Common myeloid progenitor, CD34-positive (primary cell): ENCODE measurements at regions not wholly inside any gene's neighbourhood (a gene's known extent, or its start where the extent isn't known, plus 50 kb on each side); places are given as distances from the start of the nearest gene placed in this dataset.

ENCODE experiments used
- CTCF ChIA-PET: fragments of 350-600 bp; sonication (Branson Sonifier 250); formaldehyde crosslinking; loops from one replicate; lab custom pipeline; 2021; ENCODE audit warnings: antibody characterized with exemption; lab: Charles Lee
- POLR2A ChIA-PET: fragments of 350-600 bp; sonication (Branson Sonifier 250); formaldehyde crosslinking; loops from one replicate; lab custom pipeline; 2021; ENCODE audit warnings: antibody characterized with exemption; lab: Charles Lee
- DNase-seq, 3 donors: peaks; one replicate each; pipeline versions ENCODE4 v3.0.0 to v3.0.0-alpha.2; 2013
- H3K27ac ChIP-seq, 2 experiments: 1 replicate in 1 of 2; 2 replicates in 1 of 2; pipeline ENCODE4 v1.7.0; 2013; ENCODE audit warnings: inconsistent platforms in 2 of 2, low read length in 2 of 2, mild to moderate bottlenecking in 2 of 2, low read depth in 1 of 2, moderate library complexity in 1 of 2; ENCODE audit not compliant: severe bottlenecking in 2 of 2, insufficient read depth in 1 of 2, poor library complexity in 1 of 2
- H3K27me3 ChIP-seq, 5 experiments: replicated peaks in 2 of 5; 1 replicate in 3 of 5; 2 replicates in 2 of 5; pipeline versions ENCODE4 v1.6.1 to v1.7.0; 2013; ENCODE audit warnings: low read length in 4 of 5, mild to moderate bottlenecking in 2 of 5, moderate library complexity in 2 of 5, inconsistent platforms in 1 of 5; ENCODE audit not compliant: insufficient read depth in 5 of 5, control insufficient read depth in 4 of 5
- H3K36me3 ChIP-seq, 4 experiments: 1 replicate in 2 of 4; 2 replicates in 2 of 4; pipeline versions ENCODE4 v1.6.1 to v1.7.0; 2013; ENCODE audit warnings: low read length in 3 of 4, control low read depth in 1 of 4, mild to moderate bottlenecking in 1 of 4; ENCODE audit not compliant: control insufficient read depth in 4 of 4, insufficient read depth in 4 of 4
- H3K4me1 ChIP-seq, 4 experiments: 1 replicate in 3 of 4; 2 replicates in 1 of 4; pipeline versions ENCODE4 v1.6.1 to v1.7.1; 2013; ENCODE audit warnings: low read length in 3 of 4, mild to moderate bottlenecking in 3 of 4, control low read depth in 1 of 4, inconsistent platforms in 1 of 4, moderate library complexity in 1 of 4; ENCODE audit not compliant: control insufficient read depth in 4 of 4, insufficient read depth in 4 of 4; ENCODE audit errors: control extremely low read depth in 1 of 4
- H3K4me3 ChIP-seq, 7 experiments: 1 replicate in 4 of 7; 2 replicates in 3 of 7; pipeline versions ENCODE4 v1.5.1 to v1.7.0; 2013; ENCODE audit warnings: mild to moderate bottlenecking in 7 of 7, low read length in 6 of 7, moderate library complexity in 6 of 7, inconsistent platforms in 2 of 7, low read depth in 2 of 7, control low read depth in 1 of 7; ENCODE audit not compliant: insufficient read depth in 4 of 7, control insufficient read depth in 1 of 7; ENCODE audit errors: extremely low read depth in 1 of 7
- H3K9me3 ChIP-seq, 5 experiments: 1 replicate in 4 of 5; 2 replicates in 1 of 5; pipeline versions ENCODE4 v1.6.1 to v1.7.1; 2013; ENCODE audit warnings: low read length in 4 of 5, mild to moderate bottlenecking in 2 of 5, inconsistent platforms in 1 of 5, low read depth in 1 of 5, moderate library complexity in 1 of 5; ENCODE audit not compliant: control insufficient read depth in 4 of 5, insufficient read depth in 2 of 5; ENCODE audit errors: control extremely low read depth in 1 of 5
- WGBS: methylation state at CpG from one replicate; pipeline ENCODE4 v1.1.5; 2013; ENCODE audit not compliant: insufficient coverage; 5-methylcytosine and 5-hydroxymethylcytosine counted together

DNA sequence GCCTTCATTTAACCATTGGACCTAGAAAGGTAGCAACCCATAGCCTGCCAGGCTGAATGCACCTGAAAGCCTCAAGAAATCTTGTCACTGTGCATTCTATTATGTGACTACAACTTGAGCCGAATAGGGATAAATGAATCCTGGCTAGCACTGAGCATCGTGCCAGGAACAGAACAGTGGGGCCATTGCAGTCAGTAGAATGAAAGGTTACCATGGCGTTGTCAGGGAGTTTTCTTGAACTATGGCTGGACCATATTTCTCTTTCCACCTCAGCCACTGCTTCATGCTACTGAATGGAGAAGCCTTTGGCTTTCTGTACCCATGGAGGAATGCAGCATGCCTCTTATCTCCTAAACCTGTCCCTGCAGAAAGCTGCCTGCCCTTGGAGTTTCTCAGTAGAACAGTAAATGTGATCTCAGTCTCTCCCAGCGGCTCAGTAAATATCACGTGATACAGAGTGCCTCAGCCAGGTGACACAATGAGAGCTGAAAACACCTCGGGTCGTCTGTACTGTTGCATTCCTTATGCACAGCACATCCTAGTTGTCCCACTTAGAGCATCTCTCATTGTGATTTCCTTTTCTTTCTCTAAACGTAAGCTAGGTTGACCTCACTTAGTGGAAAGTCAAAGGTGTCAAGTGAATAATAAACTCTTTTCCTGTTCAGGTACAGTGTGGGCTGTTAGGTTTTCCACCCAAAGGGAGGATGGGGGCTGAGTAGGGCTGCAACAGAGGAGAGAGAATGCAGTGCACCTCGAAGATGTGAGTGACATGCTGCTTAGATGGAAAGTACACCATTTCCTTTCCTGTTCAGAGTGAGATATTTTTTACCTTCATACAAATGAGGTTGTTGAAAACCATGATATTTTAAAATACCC, 115.3 kb downstream of the MACIR start:
- no peak overlapping the region for H3K27ac ChIP-seq
- H3K36me3 ChIP-seq, result no peaks in the 10 kb centered on the region
- peaks cover 0 to 2% (median 0%) of the 10 kb centered on the region in 5 experiments for H3K9me3 ChIP-seq
- CTCF ChIA-PET, result no interaction called here
- H3K4me3 ChIP-seq, result no peak overlapping the region
- POLR2A ChIA-PET, result no interaction called here
- no peaks in the 10 kb centered on the region for H3K4me1 ChIP-seq
- 92% methylated on average over 7 of the region's 9 CpGs for WGBS
- H3K27me3 ChIP-seq, result no peaks in the 10 kb centered on the region
- DNase-seq, result no peak

DNA sequence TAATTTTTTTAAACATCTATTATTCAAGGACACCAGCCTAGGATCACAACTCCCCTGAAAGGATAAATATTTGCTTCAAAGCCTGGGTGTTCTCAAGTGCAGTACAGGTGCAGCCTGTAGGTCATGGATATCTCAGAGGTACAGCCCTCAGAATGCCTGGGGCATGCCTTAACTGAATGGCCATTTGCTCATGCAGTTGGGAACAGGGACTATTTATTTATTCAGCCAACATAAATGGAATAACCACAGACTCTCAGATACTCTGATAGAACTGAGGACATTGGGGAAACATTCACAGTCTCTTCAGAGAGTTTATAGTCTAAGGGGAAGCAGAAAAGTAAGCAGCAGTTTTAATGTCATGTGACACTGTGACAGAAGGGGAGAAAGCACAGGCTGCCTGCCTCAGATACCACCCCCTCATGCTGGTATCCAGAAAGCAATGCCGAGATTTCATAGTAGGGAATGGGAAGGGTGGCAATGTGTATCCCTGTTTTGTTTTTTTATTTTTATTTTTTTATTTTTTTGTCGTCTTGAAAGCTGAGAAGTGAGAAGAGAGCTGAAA, 112.6 kb downstream of the MACIR start:
- no peaks in the 10 kb centered on the region for H3K27me3 ChIP-seq
- no peak overlapping the region for H3K27ac ChIP-seq
- CTCF ChIA-PET, result no interaction called here
- WGBS, result 100% methylated on average over 1 of the region's 2 CpGs
- DNase-seq, result no peak
- POLR2A ChIA-PET, result no interaction called here
- no peaks in the 10 kb centered on the region for H3K4me1 ChIP-seq
- H3K36me3 ChIP-seq, result no peaks in the 10 kb centered on the region
- no peak overlapping the region for H3K4me3 ChIP-seq
- H3K9me3 ChIP-seq, result peaks cover 0 to 2% (median 0%) of the 10 kb centered on the region in 5 experiments

DNA sequence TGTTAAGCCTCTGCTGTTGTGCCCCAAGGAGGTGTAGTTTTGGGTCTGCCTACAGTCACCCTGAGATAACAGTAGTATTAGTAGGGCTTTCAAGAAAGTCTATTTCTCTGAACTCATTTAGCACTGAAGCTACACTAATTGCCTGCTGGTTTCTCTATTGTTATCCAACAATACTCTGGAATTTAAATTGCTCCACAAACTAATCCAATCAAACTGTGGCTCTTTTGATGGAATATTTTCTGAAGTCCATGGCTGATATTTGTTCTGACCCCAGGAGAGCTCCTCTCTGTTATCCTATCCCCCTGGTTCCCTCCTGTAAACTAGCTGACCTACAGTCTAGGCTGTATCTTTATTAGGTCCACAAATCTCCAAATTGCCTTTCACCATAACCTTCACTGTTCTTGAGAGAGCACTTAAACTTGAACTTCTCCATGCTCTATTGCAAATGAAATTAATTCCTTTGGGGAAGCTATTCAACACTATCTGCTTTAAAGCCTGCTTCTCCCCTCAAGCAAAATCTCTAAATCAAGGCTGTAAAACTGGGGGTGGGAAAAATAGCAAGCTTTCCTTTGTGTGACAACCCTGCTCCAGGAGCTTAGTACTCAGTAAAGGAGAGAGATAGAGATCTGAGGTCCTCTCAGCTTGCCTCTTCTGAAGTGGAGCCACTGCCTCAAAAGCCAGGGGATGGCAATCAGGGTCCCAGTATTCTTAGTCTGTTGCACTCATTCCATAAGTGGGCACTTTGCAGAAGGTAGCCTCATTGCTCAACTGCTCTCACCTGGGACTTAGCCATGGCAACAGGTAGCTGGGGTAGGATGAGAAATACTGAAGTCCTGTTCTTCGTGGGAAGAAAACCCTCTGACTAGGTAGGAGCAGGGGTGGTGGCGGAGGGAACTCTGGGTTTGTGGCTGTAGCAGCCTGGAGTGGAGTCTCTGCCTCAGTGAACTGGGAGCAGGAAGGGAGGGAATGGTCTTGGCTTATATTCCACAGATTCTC, 110.9 kb downstream of the MACIR start:
- Histone ChIP-seq H3K36me3 (no peaks in the 10 kb centered on the region), H3K9me3 (peaks cover 0 to 2% (median 0%) of the 10 kb centered on the region in 5 experiments), H3K4me1 (no peaks in the 10 kb centered on the region), H3K4me3 (no peak overlapping the region), H3K27ac (no peak overlapping the region), H3K27me3 (no peaks in the 10 kb centered on the region)
- DNase-seq, result no peak
- 80% methylated on average over 1 of the region's 2 CpGs for WGBS
- POLR2A ChIA-PET, result no interaction called here
- CTCF ChIA-PET, result no interaction called here

DNA sequence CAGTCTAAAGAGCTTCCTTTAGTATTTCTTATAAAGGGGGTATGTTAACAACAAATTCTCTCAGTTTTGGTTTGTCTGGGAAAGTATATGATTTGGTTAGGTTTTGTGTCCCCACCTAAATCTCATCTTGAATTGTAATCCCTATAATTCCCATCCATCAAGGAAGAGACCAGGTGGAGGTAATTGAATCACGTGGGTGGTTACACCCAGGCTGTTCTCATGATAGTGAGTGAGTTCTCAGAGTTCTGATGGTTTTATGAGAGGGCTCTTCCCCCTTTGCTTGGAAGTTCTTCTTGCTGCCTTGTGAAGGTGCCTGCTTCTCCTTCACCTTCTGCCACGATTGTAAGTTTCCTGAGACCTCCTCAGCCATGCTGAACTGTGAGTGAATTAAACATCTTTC, 109.1 kb downstream of the MACIR start:
- 100% methylated on average over 1 of the region's 2 CpGs for WGBS
- H3K36me3 ChIP-seq, result no peaks in the 10 kb centered on the region
- no peak overlapping the region for H3K4me3 ChIP-seq
- DNase-seq, result no peak
- no peak overlapping the region for H3K27ac ChIP-seq
- CTCF ChIA-PET, result no interaction called here
- peaks cover 0 to 2% (median 0%) of the 10 kb centered on the region in 5 experiments for H3K9me3 ChIP-seq
- no peaks in the 10 kb centered on the region for H3K27me3 ChIP-seq
- POLR2A ChIA-PET, result no interaction called here
- H3K4me1 ChIP-seq, result no peaks in the 10 kb centered on the region

DNA sequence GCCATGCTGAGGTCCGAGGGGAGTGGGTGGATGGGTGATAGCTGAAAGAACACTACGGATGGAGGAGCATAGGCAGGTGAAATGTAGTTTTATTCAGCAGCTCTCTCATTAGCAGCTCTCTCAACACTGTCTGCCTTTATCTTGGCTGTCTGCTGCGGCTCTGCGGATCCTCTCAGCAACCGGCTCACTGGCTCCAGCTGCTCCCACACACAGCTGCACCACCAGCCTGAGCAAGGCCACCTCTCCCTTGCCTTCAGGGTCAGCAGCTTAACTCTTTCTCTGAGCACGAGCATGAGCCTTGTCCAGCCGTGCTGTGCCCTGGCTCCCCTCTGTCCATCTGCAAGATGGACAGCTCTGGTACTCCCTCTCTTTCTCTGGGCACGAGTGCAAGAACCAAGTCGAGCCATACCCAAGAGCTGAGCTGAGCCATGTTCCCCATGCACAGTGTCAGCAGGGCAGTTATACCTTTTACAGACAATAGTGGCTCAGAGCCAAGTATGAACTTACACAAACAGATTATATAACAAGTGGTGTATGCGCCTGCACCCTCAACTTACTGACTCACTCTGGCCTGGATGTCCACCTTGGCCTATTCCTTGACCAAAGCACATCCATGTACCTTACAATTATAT, 108.5 kb downstream of the MACIR start:
- ChIA-PET CTCF (interaction anchor here (1.1 kb wide), 1 partner anchor 11 kb away, joined by 3 read pairs; no protein-coding TSS in a partner anchor), POLR2A (no interaction called here)
- H3K36me3 ChIP-seq, result no peaks in the 10 kb centered on the region
- H3K4me3 ChIP-seq, result no peak overlapping the region
- H3K4me1 ChIP-seq, result no peaks in the 10 kb centered on the region
- DNase-seq, result no peak
- no peaks in the 10 kb centered on the region for H3K27me3 ChIP-seq
- H3K27ac ChIP-seq, result no peak overlapping the region
- WGBS, result 92% methylated on average over 9 of the region's 10 CpGs
- H3K9me3 ChIP-seq, result peaks cover 0 to 2% (median 0%) of the 10 kb centered on the region in 5 experiments

DNA sequence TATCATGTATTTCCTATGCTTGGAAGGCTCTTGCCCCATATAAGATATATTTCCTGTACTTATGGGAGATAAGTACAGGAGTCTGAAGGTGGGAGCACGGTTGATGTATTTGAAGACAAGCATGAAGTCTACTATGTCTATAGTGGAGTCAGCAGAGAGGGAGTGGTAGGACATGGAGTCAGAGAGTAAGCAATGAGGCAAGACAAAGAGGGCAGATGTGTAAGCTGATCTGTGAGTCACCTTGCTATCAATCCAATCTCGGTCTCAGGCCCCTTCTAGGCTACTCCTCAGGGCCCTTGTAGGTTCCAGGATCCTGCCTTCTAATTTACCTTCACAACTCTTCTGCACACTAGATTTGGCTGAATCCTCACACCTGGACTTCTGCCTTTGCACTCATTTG, 105.5 kb downstream of the MACIR start:
- no peak overlapping the region for H3K27ac ChIP-seq
- no peaks in the 10 kb centered on the region for H3K27me3 ChIP-seq
- CTCF ChIA-PET, result no interaction called here
- DNase-seq, result no peak
- H3K4me1 ChIP-seq, result no peaks in the 10 kb centered on the region
- H3K4me3 ChIP-seq, result no peak overlapping the region
- WGBS, result 100% methylated on average over 2 of the region's 2 CpGs
- POLR2A ChIA-PET, result no interaction called here
- H3K36me3 ChIP-seq, result no peaks in the 10 kb centered on the region
- peaks cover 0 to 1% (median 0%) of the 10 kb centered on the region in 5 experiments for H3K9me3 ChIP-seq
